ENCODE measurements at regions not wholly inside any gene's neighbourhood (a gene's known extent, or its start where the extent isn't known, plus 50 kb on each side); places are given as distances from the start of the nearest gene placed in this dataset.

GRCh38 chr9:23502004-23502403, 324.0 kb downstream of the ELAVL2 start:
- no peak for DNase-seq (ENCODE audit: low read depth in 3 of 3, low spot score in 2 of 3)

GRCh38 chr9:23522952-23523351, 303.1 kb downstream of the ELAVL2 start:
- DNase-seq (ENCODE audit: low read depth in 3 of 3, low spot score in 2 of 3): no peak

- DNase-seq (ENCODE audit: low read depth in 3 of 3, low spot score in 2 of 3): no peak
Observed at GRCh38 chr9:23524607-23525155, 301.4 kb downstream of the ELAVL2 start.

GRCh38 chr9:23526806-23527205, 299.2 kb downstream of the ELAVL2 start:
- no peak for DNase-seq (ENCODE audit: low read depth in 3 of 3, low spot score in 2 of 3)

- no peak for DNase-seq (ENCODE audit: low read depth in 3 of 3, low spot score in 2 of 3)
Observed at GRCh38 chr9:23532282-23532681, 293.8 kb downstream of the ELAVL2 start.

GRCh38 chr9:23537192-23538066, 288.6 kb downstream of the ELAVL2 start:
- DNase-seq (ENCODE audit: low read depth in 3 of 3, low spot score in 2 of 3): no peak

- no peak for DNase-seq (ENCODE audit: low read depth in 3 of 3, low spot score in 2 of 3)
Observed at GRCh38 chr9:23538067-23538402, 288.0 kb downstream of the ELAVL2 start.

- DNase-seq (ENCODE audit: low read depth in 3 of 3, low spot score in 2 of 3): no peak
Observed at GRCh38 chr9:23538461-23539003, 287.5 kb downstream of the ELAVL2 start.

- DNase-seq (ENCODE audit: low read depth in 3 of 3, low spot score in 2 of 3): no peak
Observed at GRCh38 chr9:23539311-23539710, 286.7 kb downstream of the ELAVL2 start.

- no peak for DNase-seq (ENCODE audit: low read depth in 3 of 3, low spot score in 2 of 3)
Observed at GRCh38 chr9:23541976-23542375, 284.1 kb downstream of the ELAVL2 start.

- no peak for DNase-seq (ENCODE audit: low read depth in 3 of 3, low spot score in 2 of 3)
Observed at GRCh38 chr9:23542438-23542837, 283.6 kb downstream of the ELAVL2 start.

- no peak for DNase-seq (ENCODE audit: low read depth in 3 of 3, low spot score in 2 of 3)
Observed at GRCh38 chr9:23542927-23543326, 283.1 kb downstream of the ELAVL2 start.

GRCh38 chr9:23543419-23543818, 282.6 kb downstream of the ELAVL2 start:
- no peak for DNase-seq (ENCODE audit: low read depth in 3 of 3, low spot score in 2 of 3)

- DNase-seq (ENCODE audit: low read depth in 3 of 3, low spot score in 2 of 3): no peak
Observed at GRCh38 chr9:23545728-23546127, 280.3 kb downstream of the ELAVL2 start.

- no peak for DNase-seq (ENCODE audit: low read depth in 3 of 3, low spot score in 2 of 3)
Observed at GRCh38 chr9:23551311-23551721, 274.7 kb downstream of the ELAVL2 start.

- DNase-seq (ENCODE audit: low read depth in 3 of 3, low spot score in 2 of 3): no peak
Observed at GRCh38 chr9:23551929-23552707, 273.9 kb downstream of the ELAVL2 start.

GRCh38 chr9:23552876-23553601, 273.0 kb downstream of the ELAVL2 start:
- DNase-seq (ENCODE audit: low read depth in 3 of 3, low spot score in 2 of 3): no peak

- no peak for DNase-seq (ENCODE audit: low read depth in 3 of 3, low spot score in 2 of 3)
Observed at GRCh38 chr9:23554686-23555085, 271.4 kb downstream of the ELAVL2 start.

GRCh38 chr9:23555851-23556250, 270.2 kb downstream of the ELAVL2 start:
- DNase-seq (ENCODE audit: low read depth in 3 of 3, low spot score in 2 of 3): no peak

- no peak for DNase-seq (ENCODE audit: low read depth in 3 of 3, low spot score in 2 of 3)
Observed at GRCh38 chr9:23556459-23556858, 269.6 kb downstream of the ELAVL2 start.

GRCh38 chr9:23557689-23558088, 268.4 kb downstream of the ELAVL2 start:
- DNase-seq (ENCODE audit: low read depth in 3 of 3, low spot score in 2 of 3): no peak

All from right renal cortex interstitium (tissue), 3 donors.